ENCODE measurements at regions not wholly inside any gene's neighbourhood (a gene's known extent, or its start where the extent isn't known, plus 50 kb on each side); places are given as distances from the start of the nearest gene placed in this dataset.
"Not testable (repeated sequence)": the region's sequence is repeated elsewhere in the genome, so short reads cannot be mapped to it uniquely, and the experiment has no call there.

DNA sequence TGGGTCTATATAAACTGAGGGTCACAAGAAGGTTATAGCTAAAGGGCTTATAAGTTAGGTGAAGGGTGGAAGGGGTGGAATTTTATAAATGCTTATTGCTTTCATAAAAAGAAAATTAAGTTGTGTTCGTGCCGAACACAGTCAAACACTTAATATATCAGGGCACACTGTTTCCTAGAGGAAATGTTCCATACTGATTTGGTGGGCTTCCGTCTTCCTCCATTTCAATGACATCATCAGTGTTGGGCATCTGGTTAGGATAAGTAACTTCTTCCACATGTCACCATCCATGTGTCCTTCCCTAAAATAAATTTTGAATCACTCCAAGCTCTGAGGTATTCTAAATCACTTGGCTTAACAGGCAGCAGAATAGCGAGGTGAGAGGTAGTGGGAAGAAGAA, 466.4 kb downstream of the MED13L start:
- DNase-seq (ENCODE audit: low spot score): no peak

DNA sequence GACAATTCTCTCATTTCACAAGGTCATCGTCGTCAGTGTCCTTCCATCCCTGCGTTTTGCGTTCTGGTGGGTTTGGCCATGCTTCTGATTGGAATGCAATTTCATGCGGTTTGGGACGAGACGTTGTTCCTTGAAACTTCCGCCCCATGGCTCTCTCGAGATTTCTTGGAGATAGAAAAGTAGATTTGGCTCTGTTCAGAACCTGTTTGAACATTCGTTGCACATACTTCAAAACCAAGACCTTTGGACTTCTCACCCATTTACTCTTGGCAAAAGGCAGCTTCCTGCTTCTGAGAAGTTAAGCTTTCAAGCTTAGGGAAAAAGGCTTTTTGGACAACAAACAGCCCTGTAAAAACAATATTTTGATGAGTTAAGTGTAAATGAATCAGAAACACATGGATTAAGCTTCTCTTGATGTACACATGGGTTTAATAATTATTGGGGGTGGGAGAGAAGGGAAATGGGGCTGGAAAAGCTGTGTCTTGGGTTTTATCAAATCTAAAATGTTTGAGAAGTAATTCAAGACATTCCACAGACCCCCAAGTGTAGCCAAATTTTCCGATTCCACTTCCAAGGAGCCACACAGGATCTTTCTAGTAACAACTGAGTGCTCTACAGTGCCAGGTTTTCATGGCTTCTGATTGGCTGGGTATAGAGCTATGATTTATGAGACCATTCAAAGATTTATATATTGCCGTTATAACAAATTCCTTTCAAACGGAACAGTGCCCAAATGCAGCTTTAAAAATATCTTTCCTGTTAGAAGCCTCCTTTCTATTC, 467.2 kb downstream of the MED13L start:
- no peak for DNase-seq (ENCODE audit: low spot score)

DNA sequence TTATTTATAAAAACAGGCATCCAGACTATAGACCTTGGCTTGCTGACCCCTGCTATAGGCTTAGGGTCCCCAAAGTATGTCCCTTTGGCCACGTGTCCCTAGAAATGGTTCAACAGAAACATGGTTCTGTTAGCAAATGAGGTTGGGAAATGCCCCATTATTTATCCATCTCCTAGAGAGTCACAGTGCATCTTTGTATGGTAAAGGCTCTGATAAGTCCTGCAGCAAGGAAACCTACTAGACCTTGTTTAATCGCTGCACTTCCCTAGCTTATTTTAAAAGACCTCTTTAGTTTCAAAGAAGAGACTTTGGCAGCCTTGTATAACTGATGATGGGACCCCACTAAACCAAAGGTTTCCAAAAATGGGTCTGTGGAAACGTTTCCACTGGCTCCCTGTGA, 471.5 kb downstream of the MED13L start:
- no peak for DNase-seq (ENCODE audit: low spot score)

DNA sequence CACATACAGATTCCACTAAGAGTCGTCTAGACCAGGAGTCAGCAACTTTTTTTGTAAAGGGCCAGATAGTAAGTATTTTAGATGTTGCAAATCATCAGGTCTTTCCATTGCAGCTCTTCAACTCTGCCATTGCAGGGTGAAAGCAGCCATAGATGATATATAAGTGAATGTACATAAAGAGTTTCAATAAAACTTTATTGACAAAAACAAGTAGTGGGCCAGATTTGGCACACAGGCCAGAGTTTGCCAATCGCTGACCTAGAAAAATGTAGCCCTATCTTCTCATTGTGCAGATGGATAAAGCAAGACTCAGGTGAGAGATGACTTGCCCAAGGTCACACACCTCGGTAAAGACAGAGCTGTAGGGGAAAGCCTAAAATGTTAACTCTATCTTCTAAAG, 474.7 kb downstream of the MED13L start:
- no peak for DNase-seq (ENCODE audit: low spot score)

DNA sequence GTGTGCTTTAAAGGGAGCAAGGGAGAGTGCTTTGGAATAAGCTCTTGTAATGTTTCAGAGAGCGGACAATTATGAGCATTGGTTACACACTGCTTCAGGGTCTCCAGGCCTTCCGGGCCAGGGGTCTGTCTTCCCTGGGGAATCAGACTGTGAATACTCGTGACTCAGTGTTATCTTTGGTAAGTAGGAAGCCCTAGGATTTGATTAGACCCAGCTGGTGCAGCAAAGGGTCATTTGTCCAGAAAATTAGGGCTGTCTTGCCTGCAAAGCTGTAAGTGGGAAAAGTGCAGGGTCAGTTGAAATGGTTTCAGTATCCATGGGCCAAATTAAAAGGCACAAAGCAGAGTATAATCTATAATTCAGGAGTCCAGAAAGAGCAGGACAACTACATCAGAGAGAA, 475.6 kb downstream of the MED13L start:
- DNase-seq (ENCODE audit: low spot score): no peak

DNA sequence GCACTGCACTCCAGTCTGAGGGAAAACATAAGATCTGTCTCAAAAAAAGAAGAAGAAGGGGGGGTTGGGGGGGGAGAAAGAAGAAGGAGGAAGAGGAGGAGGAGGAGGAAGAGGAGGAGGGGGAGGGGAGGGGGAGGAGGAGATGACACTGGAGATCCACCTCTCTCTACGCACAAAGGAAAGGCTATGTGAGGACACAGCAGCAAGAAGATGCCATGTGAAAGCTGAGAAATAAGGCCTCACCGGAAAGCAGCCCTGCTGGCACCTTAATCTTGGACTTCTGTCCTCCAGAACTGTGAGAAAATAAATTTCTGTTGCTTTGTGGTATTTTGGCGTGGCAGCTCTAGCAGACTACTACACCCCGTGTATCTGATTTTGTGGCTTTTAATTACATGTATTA, 477.9 kb downstream of the MED13L start:
- DNase-seq (ENCODE audit: low spot score): no peak

DNA sequence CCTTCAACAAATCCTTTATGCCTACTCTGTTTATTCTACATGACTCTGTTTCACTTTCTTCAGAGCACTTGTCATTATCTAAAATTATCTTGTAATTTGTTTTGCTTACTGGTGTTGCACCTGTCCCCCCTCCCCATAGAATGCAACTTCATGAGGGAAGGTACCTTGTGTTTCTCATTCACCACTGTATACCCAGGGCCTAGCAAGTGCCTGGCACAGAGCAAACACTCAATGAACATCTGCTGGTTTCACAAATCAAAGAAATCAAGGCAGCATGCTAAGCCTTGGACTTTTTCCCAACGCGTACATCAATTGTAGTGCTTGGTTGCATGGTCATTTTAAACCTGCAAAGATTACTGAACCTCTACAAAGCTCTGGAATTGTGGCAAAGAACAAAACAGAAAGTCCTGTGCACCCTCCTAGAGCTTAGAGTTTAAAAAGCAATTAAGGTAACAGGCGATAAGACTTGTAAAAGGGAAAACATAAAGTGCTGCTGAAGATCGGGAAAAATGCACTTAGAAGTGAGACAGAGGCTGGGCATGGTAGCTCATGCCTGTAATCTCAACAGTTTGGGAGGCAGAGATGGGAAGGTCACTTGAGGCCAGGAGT, 479.1 kb downstream of the MED13L start:
- DNase-seq (ENCODE audit: low spot score): no peak

DNA sequence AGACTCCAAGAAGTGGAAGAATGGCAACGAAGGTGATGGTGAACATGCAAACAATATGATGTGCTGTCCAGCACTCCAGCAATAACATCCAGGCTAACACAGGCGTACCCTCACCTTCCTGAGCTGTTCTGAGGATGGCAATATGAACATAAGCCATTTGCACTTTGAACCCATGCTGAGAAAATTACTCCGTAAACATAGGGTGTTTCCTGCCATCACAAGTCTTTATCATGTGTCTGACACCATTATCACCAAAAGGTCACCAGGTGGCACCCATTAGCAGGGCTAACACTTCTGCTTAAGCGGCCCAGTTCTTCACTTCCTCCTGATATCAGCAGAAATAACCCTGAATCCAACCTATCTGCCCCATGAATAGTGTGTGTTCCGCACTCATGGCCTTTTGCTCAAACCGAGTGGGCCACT, 482.8 kb downstream of the MED13L start:
- no peak for DNase-seq (ENCODE audit: low spot score)

DNA sequence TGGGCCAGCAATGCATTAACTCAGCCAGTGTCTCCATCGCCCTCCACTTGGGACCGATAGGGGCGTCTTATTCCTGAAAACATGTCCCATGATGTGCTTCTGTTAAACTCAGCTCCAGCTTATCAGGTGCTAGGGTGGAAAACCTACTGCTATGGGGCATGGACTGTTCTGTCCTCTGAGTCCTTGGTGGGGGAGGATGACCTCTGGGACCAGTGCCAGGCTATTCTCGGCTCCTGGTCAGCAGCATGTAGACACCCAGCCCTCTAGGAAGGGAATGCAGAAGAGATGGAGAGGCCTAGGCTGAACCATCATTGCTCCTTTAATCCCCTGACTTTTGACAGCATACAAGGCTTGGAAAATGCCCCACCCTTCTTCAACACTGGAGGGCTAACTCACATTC, 486.2 kb downstream of the MED13L start:
- DNase-seq (ENCODE audit: low spot score): no peak

DNA sequence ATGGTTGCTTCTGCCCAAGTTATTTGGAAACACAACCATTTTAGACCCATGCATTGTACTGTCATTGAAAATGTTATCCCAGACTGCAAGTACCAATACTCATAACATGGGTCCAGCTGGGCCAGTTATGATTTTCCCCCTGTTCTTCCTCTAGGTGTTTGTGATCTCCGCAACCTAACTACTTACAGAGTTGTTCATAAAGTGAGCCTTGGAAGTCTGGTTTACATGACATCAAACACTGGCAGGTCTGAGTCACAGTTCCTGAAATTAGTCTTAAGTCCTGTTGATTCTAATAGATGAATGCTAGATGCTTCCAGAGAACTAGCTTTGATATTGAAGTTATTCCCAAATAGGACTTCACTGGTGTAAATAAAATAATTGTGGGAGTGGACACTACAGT, 487.0 kb downstream of the MED13L start:
- no peak for DNase-seq (ENCODE audit: low spot score)

DNA sequence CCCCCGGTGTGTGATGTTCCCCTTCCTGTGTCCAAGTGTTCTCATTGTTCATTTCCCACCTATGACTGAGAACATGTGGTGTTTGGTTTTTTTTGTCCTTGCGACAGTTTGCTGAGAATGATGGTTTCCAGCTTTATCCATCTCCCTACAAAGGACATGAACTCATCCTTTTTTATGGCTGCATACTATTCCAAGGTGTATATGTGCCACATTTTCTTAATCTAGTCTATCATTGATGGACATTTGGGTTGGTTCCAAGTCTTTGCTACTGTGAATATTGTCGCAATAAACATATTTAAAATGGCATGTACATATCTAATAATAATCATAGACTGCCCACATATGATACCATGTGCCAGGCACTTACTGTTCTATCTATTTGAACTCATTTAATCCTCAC, 491.0 kb downstream of the MED13L start:
- DNase-seq (ENCODE audit: low spot score): not testable (repeated sequence)

DNA sequence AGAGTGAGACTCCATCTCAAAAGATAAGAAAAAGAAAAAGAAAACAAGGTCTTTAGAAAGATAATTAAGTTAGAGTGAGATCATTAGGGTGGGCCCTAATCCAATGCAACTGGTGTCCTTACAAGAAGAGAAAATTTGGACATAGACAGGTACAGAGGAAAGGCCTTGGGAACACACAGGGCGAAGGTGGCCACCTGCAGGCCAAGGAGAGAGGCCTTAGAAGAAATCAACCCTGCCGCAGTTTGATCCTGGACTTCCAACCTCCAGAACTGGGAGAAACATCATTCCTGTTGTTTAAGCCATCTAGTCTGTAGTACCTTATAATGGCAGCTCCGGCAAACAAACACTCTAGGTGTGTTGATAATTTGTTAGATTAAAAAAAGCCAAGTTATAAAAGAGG, 491.9 kb downstream of the MED13L start:
- DNase-seq (ENCODE audit: low spot score): no peak

DNA sequence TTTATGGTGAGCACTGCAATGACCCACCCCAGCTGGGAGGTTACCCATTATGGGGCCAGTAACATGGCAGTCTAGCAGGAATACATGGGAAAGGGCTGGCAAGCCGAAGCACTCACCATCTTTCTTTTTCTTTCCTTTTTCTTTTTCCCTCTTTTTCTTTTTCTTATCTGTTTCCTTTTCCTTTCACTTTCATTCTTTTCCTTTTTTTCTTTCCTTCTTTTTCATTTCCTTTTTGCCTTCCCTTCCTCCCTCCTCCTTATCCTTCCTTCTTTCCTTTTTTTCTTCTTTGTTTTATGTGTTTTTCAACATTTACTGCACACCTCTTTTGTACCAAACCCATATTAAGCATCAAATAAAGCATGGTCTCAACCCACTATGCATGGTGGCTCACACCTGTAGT, 501.1 kb downstream of the MED13L start:
- DNase-seq (ENCODE audit: low spot score): no peak

DNA sequence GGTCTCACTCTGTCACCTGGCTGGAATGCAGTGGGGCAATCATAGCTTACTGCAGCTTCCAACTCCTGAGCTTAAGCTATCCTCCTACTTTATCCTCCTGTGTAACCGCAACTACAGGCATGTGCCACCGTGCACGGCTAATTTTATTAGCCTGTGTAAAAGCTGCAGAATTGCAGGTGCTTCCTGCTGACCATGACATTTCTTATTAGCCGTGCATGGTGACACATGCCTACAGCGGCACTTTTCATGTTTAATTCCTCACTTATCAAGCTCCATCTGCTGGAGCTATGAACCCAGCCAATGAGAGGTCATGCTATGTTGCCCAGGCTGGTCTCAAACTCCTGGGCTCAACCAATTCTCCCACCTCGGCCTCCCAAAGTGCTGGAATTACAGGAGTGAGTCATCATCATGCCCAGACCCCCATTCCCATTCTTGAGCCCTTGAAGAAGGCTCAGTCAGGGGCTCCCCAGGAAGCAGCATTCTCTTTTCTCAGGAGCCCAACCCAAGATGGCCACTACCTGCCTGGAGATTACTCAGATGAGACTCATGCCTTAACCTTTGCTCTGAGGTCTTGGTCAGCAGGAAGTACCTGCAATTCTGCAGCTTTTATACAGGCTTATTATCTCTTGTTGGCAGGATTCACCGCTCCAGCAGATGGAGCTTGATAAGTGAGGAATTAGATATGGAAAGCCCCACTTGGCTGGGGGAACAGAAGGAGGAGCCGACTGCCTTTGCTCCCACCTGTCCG, 503.2 kb downstream of the MED13L start:
- DNase-seq (ENCODE audit: low spot score): no peak

DNA sequence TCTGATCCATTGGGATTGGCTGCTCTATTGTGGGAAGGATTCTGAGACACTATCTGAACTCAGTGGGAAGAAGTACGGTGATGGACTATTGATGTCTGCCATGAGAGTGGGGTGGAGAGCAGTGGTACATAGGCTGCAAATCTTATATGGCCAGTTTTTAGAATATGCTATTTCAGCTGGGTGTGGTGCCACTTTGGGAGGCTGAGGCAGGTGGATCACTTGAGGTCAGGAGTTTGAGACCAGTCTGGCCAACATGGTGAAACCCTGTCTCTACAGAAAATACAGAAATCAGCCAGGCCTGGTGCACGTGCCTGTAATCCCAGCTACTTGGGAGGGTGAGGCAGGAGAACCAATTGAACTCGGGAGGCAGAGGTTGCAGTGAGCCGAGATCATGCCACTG, 505.9 kb downstream of the MED13L start:
- DNase-seq (ENCODE audit: low spot score): no peak

DNA sequence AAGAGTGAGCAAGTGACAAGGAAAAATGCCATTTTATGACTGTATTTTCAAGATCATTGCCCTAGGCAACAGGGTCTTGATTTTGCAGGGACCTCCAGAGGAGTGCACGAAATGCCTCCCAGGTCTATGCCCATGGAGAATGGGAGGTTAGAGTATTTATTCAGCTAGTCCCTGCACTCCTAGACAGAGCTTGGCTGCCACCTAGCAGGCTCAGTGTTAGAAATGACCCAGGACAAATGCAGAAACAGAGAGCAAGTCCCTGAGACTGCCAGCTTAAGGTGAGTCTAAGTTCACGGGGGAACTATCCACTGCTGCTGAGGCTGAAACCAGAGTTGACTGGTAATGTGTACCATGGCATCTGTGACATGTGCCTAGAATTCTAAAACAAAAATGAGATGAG, 506.4 kb downstream of the MED13L start:
- peak; percentile 5 for DNase-seq (ENCODE audit: low spot score)

DNA sequence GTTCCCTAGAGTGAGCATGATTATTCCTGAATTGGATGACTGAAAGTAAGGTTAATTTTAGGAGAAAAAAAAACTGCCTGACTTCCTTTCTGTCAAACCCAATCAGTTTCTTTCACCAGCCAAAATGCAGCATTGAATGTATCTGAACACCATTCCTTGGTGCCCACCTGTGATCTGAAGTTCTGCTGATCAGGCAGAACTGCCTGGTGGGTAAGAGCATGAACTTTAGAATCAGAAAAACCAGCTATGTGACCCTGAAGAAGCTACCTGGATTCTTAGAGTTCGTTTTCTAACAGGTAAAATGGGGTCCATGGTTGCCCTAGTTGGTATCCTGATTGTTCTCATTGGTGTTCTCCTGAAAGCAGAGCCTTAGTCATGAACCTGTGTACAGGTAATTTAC, 506.9 kb downstream of the MED13L start:
- no peak for DNase-seq (ENCODE audit: low spot score)

DNA sequence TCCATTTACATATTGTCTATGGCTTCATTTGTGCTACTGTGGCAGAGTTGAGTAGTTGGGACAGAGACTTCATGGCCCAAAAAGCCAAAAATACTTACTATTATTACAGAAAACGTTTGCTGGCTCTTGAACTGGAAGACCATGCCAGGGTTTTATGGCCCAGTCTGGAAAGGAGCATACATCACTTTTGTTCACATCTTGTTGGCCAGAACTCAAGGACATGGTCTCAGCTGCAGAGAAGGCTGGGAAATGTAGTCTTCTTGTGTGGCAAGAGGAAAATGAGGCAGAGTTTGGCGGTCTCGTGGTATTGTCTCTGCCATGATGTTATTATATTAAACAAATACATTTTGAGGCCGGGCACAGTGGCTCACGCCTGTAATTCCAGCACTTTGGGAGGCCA, 509.6 kb downstream of the MED13L start:
- DNase-seq (ENCODE audit: low spot score): no peak

DNA sequence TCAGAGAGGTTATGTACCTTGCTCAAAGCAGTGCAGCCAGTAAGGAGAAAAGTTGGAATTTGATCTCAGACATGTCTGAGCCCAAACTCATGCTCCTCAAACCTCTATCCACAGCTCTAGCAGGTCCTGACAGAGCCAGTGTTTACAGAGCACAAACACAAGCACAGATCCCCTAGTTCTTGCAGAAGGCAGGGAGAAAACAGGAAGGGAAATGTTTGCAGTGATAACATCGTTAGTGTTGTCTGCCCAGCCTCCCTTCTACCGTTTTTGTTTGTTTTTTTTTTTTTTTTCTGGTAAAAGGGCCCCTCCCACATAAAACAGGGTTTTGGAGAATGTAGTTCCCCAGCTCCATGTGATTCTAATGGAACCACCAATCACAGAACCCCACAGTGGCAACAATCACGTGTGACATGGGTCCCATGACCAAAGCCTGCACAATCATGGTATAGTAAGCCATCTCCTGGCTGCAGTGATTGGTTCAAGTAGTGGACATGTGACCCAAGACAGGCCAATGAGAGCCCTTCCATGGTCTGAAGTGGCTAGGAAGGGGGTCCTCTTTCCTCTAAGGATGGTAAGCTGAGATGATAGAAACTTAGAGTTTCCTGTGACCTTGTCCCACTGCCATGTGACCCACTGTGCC, 513.4 kb downstream of the MED13L start:
- no peak for DNase-seq (ENCODE audit: low spot score)

DNA sequence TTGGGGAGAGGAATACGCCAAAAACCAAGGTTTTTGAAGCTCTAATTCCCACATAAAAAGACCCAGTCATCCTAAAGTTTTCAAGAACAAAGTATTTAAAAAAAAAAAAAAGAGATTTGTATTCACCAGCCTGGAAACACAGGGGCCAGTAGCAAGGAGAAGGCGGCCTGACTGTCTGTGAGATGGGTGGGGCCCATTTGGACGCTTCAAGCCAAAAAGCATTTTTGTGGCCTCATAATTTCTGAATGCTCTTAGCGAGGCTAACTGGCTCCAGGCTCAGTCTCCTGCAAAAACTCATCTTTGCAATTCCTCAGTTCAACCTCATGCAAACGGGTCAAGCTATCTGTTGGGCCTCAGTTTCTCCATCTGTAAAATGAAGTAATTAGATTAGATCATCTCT, 514.1 kb downstream of the MED13L start:
- no peak for DNase-seq (ENCODE audit: low spot score)

DNA sequence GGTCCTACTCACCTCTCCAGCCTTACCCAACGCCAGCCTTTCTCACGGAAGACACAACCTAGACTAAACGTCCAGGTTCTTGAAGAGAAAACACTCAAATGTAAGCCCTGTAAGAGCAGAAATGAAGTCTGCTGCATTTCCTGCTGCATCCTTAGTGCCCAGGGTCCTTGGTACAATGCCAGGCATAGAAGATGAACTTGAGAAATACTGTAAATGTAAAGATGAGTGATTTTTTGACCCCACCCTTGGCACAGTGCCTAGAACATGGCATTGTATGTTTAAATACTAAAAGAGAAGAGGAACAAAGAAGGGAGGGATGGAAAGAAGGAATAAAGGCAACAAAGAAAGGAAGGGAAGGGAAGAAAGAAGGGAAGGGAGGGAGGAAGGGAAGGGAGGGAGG, 514.6 kb downstream of the MED13L start:
- DNase-seq (ENCODE audit: low spot score): no peak

DNA sequence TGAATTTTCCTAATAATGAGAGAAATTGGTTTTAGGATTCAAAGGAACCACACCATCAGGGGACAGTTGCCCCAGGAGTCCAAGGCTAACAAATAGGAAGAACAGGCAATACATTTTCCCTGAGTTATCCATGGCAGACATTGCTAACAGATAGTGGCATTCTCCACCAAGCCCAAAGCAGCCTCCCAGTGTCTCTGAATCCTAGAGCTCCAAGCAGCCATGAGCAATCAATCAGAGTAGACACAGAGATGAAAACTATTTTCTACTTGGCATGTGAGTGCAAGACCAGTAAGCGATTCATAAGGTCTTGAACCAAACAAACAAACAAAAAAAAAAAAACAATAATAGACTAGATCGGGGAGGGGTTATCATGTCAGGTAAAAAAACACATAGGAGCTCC, 515.7 kb downstream of the MED13L start:
- no peak for DNase-seq (ENCODE audit: low spot score)

DNA sequence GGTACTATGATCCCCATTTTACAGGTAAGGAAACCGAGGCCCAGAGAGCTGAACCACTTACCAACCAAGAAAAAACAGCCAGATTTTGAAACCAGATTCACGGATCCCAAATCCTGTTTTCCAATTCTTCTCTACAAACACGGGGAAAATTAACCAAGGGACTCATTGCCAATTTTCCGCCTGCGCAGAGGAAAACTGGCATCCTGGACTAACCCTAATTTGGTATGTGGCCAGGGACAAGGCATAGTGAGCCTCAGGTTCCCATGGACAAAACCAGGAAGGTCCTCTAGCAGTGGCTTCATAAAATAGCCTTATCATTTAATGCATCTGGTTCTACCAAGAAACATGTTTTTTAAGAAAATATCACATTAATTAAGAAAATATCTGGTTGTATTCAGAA, 517.3 kb downstream of the MED13L start:
- DNase-seq (ENCODE audit: low spot score): no peak
